PC-3 (cell line): ENCODE measurements at regions not wholly inside any gene's neighbourhood (a gene's known extent, or its start where the extent isn't known, plus 50 kb on each side); places are given as distances from the start of the nearest gene placed in this dataset.

Source experiments
- EZH2 ChIP-seq: fragments of 300-600 bp; sonication (generic); IDR thresholded peaks from one replicate; pipeline ENCODE4 v1.6.1; 2017; ENCODE audit warnings: antibody characterized with exemption, mild to moderate bottlenecking, low read length; ENCODE audit not compliant: unreplicated experiment
- EZH2phosphoT487 ChIP-seq: fragments of 300-600 bp; sonication (generic); IDR thresholded peaks from 2 replicates; pipeline ENCODE4 v1.6.1; 2018; ENCODE audit warnings: mild to moderate bottlenecking, antibody characterized with exemption, low read length, borderline replicate concordance
- TF ChIP-seq, protein P1 (sequence below): fragments of 300-600 bp; sonication (generic); conservative IDR thresholded peaks from 2 replicates; pipeline ENCODE4 v1.5.1; 2017; ENCODE audit warnings: antibody characterized with exemption, low read depth, mild to moderate bottlenecking, low read length

DNA sequence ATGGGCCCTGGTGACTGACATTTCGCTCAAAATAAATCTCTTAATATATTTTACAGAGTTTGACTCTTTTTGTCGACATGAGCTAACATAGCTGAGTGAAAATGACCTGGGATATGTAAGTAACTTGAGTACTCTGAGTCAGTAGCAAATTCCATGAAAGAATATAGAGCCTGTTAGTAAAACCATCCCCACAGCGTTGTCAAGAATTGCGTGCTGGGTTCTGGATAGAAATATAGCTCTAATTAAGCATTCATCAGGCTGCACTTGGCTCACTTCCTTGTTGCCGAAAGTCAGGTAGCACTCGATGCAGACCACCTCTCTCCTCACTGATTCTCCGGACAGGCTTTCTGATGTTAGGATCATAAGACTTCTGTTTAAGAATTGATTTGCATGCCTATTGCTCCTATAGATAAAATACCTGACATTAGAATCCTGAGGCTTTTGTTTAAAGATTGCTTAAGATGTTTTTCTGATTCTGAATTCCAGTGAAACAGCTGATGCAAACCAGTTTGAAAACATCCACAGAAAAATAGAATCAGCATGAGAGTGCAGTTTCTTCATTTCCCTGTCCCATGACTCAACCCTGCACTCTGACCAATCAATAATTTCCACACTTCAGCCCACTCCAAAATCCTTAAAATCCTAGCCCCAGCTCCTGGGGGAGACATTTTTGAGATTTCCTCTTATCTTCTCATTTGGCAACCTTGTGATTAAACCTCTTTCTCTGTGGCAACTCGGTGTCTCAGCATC lies 310.6 kb downstream of the DIRAS2 start:
- TF ChIP-seq, protein P1, sequence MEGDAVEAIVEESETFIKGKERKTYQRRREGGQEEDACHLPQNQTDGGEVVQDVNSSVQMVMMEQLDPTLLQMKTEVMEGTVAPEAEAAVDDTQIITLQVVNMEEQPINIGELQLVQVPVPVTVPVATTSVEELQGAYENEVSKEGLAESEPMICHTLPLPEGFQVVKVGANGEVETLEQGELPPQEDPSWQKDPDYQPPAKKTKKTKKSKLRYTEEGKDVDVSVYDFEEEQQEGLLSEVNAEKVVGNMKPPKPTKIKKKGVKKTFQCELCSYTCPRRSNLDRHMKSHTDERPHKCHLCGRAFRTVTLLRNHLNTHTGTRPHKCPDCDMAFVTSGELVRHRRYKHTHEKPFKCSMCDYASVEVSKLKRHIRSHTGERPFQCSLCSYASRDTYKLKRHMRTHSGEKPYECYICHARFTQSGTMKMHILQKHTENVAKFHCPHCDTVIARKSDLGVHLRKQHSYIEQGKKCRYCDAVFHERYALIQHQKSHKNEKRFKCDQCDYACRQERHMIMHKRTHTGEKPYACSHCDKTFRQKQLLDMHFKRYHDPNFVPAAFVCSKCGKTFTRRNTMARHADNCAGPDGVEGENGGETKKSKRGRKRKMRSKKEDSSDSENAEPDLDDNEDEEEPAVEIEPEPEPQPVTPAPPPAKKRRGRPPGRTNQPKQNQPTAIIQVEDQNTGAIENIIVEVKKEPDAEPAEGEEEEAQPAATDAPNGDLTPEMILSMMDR, result no peak
- TF ChIP-seq EZH2phosphoT487, result no peak
- no peak for TF ChIP-seq EZH2
